ENCODE measurements at regions not wholly inside any gene's neighbourhood (a gene's known extent, or its start where the extent isn't known, plus 50 kb on each side); places are given as distances from the start of the nearest gene placed in this dataset.

- H3K27me3 ChIP-seq (ENCODE audit: control insufficient read depth in 3 of 3, insufficient read depth in 3 of 3, low read length in 2 of 3) = no peaks in the 10 kb centered on the region
- no peaks in the 10 kb centered on the region for H3K9me3 ChIP-seq (ENCODE audit: control insufficient read depth in 4 of 4, insufficient read depth in 3 of 4, low read length in 3 of 4)
- H3K9ac ChIP-seq (ENCODE audit: insufficient read depth in 1 of 2, low read length in 2 of 2) = no peak overlapping the region
- WGBS, 2 donors = 89 to 95% methylated on average over 6 of the region's 6 CpGs
- H3K4me1 ChIP-seq (ENCODE audit: control insufficient read depth in 5 of 5, insufficient read depth in 5 of 5, low read length in 5 of 5) = peaks cover 0 to 11% (median 8%) of the 10 kb centered on the region in 5 donors
- no peak overlapping the region for H3K4me3 ChIP-seq
- ATAC-seq (ENCODE audit: insufficient read depth, low FRiP score) (no peak), DNase-seq (no peak)
- TF ChIP-seq CTCF (IDR thresholded peaks at IDR 0.05; ENCODE audit: control extremely low read depth, extremely low read depth) = no peak
- H3K27ac ChIP-seq (ENCODE audit: low read depth in 1 of 2, low read length in 1 of 2) = no peak overlapping the region
- H3K36me3 ChIP-seq (ENCODE audit: control insufficient read depth in 4 of 4, insufficient read depth in 4 of 4, low read length in 4 of 4) = no peaks in the 10 kb centered on the region
Measured at GRCh38 chr6:6861351-6861894, 246.3 kb upstream of the RREB1 start.

GRCh38 chr6:6861995-6862394 is 245.8 kb upstream of the RREB1 start:
- Histone ChIP-seq H3K36me3 (ENCODE audit: control insufficient read depth in 4 of 4, insufficient read depth in 4 of 4, low read length in 4 of 4) (no peaks in the 10 kb centered on the region), H3K9ac (ENCODE audit: insufficient read depth in 1 of 2, low read length in 2 of 2) (no peak overlapping the region), H3K27me3 (ENCODE audit: control insufficient read depth in 3 of 3, insufficient read depth in 3 of 3, low read length in 2 of 3) (no peaks in the 10 kb centered on the region), H3K27ac (ENCODE audit: low read depth in 1 of 2, low read length in 1 of 2) (no peak overlapping the region), H3K4me1 (ENCODE audit: control insufficient read depth in 5 of 5, insufficient read depth in 5 of 5, low read length in 5 of 5) (peaks cover 0 to 6% (median 2%) of the 10 kb centered on the region in 5 donors), H3K4me3 (no peak overlapping the region), H3K9me3 (ENCODE audit: control insufficient read depth in 4 of 4, insufficient read depth in 3 of 4, low read length in 3 of 4) (no peaks in the 10 kb centered on the region)
- no peak for TF ChIP-seq CTCF (IDR thresholded peaks at IDR 0.05; ENCODE audit: control extremely low read depth, extremely low read depth)
- WGBS, 2 donors = 83 to 92% methylated on average over 4 of the region's 4 CpGs
- ATAC-seq (ENCODE audit: insufficient read depth, low FRiP score) (no peak), DNase-seq (no peak)

- WGBS, 2 donors = 80 to 90% methylated on average over 6 of the region's 6 CpGs
- no peak for DNase-seq
- no peak for ATAC-seq (ENCODE audit: insufficient read depth, low FRiP score)
- Histone ChIP-seq H3K4me1 (ENCODE audit: control insufficient read depth in 5 of 5, insufficient read depth in 5 of 5, low read length in 5 of 5) (peaks cover 0 to 2% (median 0%) of the 10 kb centered on the region in 5 donors), H3K27ac (ENCODE audit: low read depth in 1 of 2, low read length in 1 of 2) (no peak overlapping the region), H3K4me3 (no peak overlapping the region), H3K9me3 (ENCODE audit: control insufficient read depth in 4 of 4, insufficient read depth in 3 of 4, low read length in 3 of 4) (no peaks in the 10 kb centered on the region), H3K27me3 (ENCODE audit: control insufficient read depth in 3 of 3, insufficient read depth in 3 of 3, low read length in 2 of 3) (no peaks in the 10 kb centered on the region), H3K9ac (ENCODE audit: insufficient read depth in 1 of 2, low read length in 2 of 2) (no peak overlapping the region), H3K36me3 (ENCODE audit: control insufficient read depth in 4 of 4, insufficient read depth in 4 of 4, low read length in 4 of 4) (no peaks in the 10 kb centered on the region)
- TF ChIP-seq CTCF (IDR thresholded peaks at IDR 0.05; ENCODE audit: control extremely low read depth, extremely low read depth) = no peak
Measured at GRCh38 chr6:6863970-6864639, 243.7 kb upstream of the RREB1 start.

Measured in lung (tissue), 11 donors.